AG20443 (cell line): ENCODE measurements at regions not wholly inside any gene's neighbourhood (a gene's known extent, or its start where the extent isn't known, plus 50 kb on each side); places are given as distances from the start of the nearest gene placed in this dataset.
"Not testable (repeated sequence)": the region's sequence is repeated elsewhere in the genome, so short reads cannot be mapped to it uniquely, and the experiment has no call there.

Source experiments
- DNase-seq: peaks from one replicate; pipeline ENCODE4 v3.0.0; 2012; ENCODE audit warnings: low spot score, mixed read lengths

GRCh38 chr6:115064680-115065079 lies 721.9 kb upstream of the HS3ST5 start:
- DNase-seq = no peak

- no peak for DNase-seq
Measured at GRCh38 chr6:115060581-115060980, 717.8 kb upstream of the HS3ST5 start.

- no peak for DNase-seq
Measured at GRCh38 chr6:115058414-115059211, 715.8 kb upstream of the HS3ST5 start.

GRCh38 chr6:115055579-115055978 lies 712.8 kb upstream of the HS3ST5 start:
- no peak for DNase-seq

GRCh38 chr6:115054242-115054641 lies 711.4 kb upstream of the HS3ST5 start:
- DNase-seq = not testable (repeated sequence)

- DNase-seq = no peak
Measured at GRCh38 chr6:115053169-115053860, 710.5 kb upstream of the HS3ST5 start.

- DNase-seq = no peak
Measured at GRCh38 chr6:115016593-115016992, 673.8 kb upstream of the HS3ST5 start.

GRCh38 chr6:115004982-115005381 lies 662.2 kb upstream of the HS3ST5 start:
- no peak for DNase-seq

- no peak for DNase-seq
Measured at GRCh38 chr6:115004204-115004603, 661.4 kb upstream of the HS3ST5 start.

- no peak for DNase-seq
Measured at GRCh38 chr6:115001731-115002350, 659.0 kb upstream of the HS3ST5 start.

- DNase-seq = no peak
Measured at GRCh38 chr6:115000736-115001135, 657.9 kb upstream of the HS3ST5 start.

- no peak for DNase-seq
Measured at GRCh38 chr6:114998492-114998891, 655.7 kb upstream of the HS3ST5 start.

- no peak for DNase-seq
Measured at GRCh38 chr6:114997813-114998292, 655.0 kb upstream of the HS3ST5 start.

- DNase-seq = no peak
Measured at GRCh38 chr6:114995526-114995925, 652.7 kb upstream of the HS3ST5 start.

GRCh38 chr6:114989279-114989964 lies 646.6 kb upstream of the HS3ST5 start:
- no peak for DNase-seq

- DNase-seq = no peak
Measured at GRCh38 chr6:114987281-114987680, 644.5 kb upstream of the HS3ST5 start.

GRCh38 chr6:114955363-114955762 lies 612.5 kb upstream of the HS3ST5 start:
- no peak for DNase-seq

GRCh38 chr6:114952229-114952628 lies 609.4 kb upstream of the HS3ST5 start:
- no peak for DNase-seq

GRCh38 chr6:114945392-114945791 lies 602.6 kb upstream of the HS3ST5 start:
- no peak for DNase-seq

- DNase-seq = no peak
Measured at GRCh38 chr6:114941078-114941477, 598.3 kb upstream of the HS3ST5 start.

GRCh38 chr6:114940181-114940580 lies 597.4 kb upstream of the HS3ST5 start:
- DNase-seq = no peak

- no peak for DNase-seq
Measured at GRCh38 chr6:114939630-114940029, 596.8 kb upstream of the HS3ST5 start.
